ENCODE measurements at regions not wholly inside any gene's neighbourhood (a gene's known extent, or its start where the extent isn't known, plus 50 kb on each side); places are given as distances from the start of the nearest gene placed in this dataset.

- no peak for TF ChIP-seq POLR2A (IDR thresholded peaks at IDR 0.05)
- TF ChIP-seq CTCF (IDR thresholded peaks at IDR 0.05) = no peak
Observed at GRCh38 chr12:68400226-68400829, 68.2 kb upstream of the MDM1 start.
